GM18868 (cell line): ENCODE measurements at regions not wholly inside any gene's neighbourhood (a gene's known extent, or its start where the extent isn't known, plus 50 kb on each side); places are given as distances from the start of the nearest gene placed in this dataset.
A peak's percentile ranks its signal among the peaks of the same experiment; 100 is the strongest.
"Not testable (repeated sequence)": the region's sequence is repeated elsewhere in the genome, so short reads cannot be mapped to it uniquely, and the experiment has no call there.

Experiments used
- ATAC-seq: cut with Tn5 transposase; IDR thresholded peaks from one replicate; pipeline ENCODE4 v1.9.1; 2021; ENCODE audit warnings: mild to moderate bottlenecking, moderate library complexity; ENCODE audit not compliant: unreplicated experiment

DNA sequence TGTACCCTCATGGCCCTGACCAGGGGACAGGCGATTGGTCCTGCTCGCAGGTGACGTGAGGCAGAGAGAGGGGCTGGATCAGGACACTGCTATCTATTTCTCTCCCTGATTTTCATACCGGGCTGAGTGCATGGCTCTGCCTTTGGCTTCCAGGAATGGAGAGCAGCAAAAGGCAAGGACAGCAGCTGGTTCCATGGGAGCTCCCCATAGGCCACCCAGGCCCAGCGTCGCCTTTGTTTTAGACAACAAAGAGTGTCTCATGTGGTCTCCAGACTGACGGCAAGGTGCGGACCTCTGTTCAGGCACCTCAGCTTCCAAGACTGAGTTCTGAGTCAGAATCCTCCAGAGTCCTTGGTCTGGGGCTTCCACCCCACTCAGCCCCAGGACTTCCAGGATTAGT, 123.1 kb downstream of the VEGFA start:
- ATAC-seq, result no peak

GRCh38 chr6:43891072-43891870, 121.3 kb downstream of the VEGFA start:
- ATAC-seq, result no peak

DNA sequence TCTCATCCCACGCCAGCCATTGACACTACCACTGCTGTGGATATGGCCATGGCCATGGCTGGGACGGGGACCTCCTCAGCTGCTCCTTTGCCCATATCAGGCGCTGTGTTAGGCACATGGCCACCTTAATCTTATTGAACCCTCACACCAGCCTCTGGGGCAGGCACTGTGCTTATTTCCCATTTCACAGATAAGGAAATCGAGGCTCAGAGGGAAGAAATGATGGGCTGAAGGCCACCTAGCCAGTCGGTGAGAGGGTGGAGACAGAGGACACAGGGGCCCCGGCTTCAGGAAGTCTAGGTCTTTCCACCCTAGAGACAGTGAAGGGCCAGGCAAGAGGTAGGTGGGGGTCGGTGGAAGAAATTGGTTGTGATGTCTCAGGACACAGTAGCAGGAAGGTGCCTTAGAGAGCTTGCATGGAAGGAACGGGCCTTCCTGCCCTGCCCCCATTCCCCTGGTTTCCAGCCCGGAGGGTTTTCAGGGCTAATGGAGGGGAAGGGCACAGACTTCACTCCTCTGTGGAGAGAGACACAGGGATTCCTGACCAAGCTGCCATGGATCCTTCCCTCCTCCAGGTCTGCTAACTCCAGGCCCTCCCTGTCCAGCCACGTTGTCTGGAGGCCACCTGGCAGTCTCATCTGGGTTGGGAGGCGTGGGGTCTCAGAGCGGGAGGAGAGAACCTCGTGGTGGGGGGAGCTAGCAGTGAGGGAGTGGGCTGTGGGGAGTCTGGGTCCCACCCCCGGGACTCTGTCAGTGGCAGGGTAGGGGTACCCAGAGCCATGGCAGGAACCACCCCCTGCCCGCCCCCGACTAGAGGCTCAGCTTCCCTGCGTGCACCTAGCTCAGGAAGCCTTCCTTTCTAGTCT, 120.4 kb downstream of the VEGFA start:
- ATAC-seq, result no peak

DNA sequence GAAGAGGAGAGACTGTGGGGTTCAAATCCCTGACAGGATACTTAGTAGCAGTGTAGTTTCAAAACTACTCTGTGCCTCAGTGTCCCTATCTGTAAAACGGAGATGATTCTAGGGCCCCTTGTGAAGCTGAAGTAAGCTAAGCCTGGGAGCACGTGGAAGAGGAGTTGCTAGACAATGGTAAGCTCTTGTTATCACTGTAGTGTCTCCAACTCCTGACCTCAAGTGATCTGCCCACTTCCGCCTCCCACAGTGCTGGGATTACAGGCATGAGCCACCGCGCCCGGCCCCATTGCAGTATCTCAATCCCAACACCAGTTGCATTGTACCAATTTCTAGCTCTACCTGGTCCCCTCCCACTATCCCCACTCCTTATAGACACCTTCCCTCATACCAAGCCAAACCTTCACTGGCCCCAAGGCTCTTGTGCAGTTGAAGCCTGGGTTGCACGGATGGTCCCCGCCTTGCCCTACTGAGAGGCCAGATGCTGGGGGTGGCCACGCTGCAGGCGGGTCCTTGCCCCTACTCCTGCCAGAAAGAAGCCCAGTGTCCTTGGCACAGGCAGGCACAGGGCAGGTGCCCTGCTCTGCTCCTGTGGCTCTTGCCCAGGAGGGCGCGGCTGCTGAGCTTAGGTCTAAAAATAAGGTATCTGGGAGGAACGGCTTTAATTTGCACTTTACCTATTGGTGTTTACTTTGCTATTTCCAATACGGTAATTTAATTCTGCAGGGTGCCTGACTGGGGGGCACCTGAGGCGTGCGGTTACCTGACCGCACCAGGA, 118.1 kb downstream of the VEGFA start:
- ATAC-seq, result no peak

GRCh38 chr6:43887340-43887858, 117.4 kb downstream of the VEGFA start:
- no peak for ATAC-seq

DNA sequence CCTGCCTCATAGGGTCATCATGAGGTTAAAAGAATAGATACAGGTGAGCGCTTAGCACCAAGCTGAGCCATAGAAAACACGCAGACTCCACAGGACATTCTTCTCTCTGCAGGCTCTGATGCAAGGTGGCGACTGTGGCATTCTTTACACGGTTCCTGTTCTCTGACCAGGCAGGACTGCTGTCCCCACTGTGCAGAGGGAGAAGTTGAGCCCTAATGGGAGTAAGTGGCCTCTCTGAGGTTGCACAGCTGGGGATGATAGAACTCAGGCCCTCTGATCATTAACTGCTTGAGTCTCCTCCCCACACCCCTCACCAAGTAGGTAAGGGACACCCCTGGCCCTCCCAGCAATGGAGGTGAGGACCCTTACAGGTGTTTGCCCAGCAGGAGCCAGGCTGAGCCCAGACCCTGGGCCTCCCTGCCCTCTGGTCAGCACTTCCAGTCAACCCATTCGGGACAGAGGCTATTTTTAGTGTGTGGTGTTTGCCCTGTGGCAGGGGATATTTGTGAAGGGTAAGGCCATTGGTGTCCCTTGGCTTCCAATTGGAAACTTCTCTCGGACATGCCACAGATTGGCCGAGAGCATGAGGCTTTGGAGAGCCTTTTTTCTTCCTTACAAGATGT, 116.8 kb downstream of the VEGFA start:
- ATAC-seq, result no peak

GRCh38 chr6:43886067-43886461, 116.1 kb downstream of the VEGFA start:
- no peak for ATAC-seq

DNA sequence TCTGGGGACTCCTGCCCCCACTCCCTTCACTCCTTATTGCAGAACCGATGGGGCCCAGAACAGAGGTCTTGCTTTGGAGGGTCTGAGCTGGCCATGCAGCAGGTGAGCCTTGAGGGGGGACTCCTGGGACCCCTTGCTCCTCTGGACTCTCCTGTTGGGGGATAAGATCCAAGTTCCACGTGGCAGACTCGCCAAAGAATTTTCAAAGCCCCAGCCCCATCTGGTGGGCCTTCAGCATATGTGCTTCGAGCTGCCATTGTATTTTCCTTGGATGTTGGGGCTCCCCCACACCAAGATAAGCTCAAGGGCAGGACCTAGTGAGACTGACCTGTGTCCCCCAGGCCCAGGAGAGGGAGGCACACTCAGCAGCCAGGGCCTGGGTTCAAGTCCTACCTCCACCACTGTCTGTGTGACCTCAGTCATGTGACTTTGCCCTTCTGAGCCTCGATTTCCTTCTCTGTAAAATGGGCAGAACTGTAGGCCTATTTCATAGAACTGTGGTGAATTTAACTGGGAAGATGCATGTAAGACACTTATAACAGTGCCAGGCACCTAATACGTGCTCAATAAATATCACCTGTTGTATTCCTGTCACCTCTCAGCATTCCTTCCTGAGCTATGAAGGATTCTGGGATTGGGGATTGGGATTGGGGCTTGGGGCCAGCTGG, 115.5 kb downstream of the VEGFA start:
- no peak for ATAC-seq

- peak; percentile 18 for ATAC-seq
Measured at GRCh38 chr6:43884652-43885022, 114.6 kb downstream of the VEGFA start.

DNA sequence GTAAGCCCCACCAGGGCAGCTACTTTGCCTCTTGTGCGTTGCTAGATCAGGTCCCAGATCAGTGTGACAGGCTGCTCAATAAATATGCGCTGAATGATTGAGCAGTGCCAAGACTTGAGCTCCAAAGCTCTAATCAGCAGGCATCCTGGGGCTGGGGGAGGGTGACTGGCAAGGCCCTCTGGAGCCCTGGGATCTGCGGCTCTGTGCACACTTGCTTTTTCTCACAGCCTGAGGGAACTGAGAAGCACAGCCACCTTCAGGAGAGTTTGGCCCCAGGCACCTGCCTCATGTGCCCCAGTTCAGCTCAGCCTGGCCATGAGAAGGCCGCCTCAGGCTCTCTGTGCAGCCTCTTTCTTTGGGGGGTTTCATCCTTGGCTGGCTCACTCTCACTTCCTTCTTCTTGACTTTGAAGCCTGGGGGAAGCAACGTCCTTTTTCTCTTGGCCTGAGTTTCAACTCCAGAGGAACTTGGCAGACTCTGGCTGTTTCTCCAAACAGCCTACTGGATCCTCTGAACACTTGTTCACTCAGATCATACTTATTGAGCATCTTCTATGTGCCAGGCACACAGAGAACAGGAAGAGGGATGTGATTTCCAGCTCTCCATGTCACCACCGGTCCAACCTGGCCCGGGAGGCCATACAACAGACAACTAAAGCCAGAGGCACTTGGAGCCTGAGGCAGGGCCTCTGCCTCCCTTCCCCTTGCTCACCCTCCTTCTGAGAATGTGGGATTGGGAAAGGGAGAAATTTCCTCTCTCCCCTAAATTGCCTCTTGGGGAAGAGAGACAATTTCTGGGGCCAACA, 114.0 kb downstream of the VEGFA start:
- peak; percentile 71 for ATAC-seq

- not testable (repeated sequence) for ATAC-seq
Measured at GRCh38 chr6:43882690-43883448, 112.9 kb downstream of the VEGFA start.

DNA sequence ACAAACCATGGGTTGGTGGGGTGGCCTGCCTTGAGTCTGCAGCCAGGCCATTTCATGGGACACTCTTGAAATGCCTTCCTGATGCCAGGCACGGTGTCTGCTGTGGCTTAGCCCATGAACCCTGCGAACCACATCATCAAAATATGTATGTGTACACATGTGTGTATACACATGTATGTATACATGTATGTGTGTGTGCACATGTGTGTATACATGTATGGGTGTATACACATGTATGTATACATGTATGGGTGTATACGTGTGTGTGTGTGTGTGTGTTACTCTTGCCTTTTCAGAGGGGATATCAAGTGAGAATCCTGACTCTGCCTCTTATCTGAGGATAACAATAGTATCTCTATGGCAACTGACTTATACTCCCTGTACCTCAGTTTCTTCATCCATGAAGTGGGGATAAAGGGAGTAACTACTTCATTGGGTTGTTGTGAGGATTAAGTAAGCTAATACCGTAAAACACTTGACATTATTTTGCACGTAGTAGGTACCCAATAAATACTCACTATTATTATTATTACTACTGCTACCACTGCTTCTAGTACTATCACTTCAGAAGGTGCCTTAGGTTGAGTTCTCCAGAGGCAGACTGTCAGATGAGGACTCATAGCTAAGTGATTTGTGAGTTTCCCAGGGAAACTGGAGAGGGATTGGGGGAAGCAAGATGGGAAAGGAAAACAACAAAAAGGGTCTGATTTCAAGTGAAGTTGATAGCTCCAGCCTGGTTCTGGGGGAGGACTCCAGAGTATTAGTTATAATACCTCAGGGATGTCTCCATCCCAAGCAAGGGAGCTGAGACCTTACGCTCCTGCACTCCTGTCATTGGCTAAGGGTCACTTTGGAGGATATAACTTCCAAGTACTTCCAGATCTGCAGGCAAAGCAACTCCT, 110.5 kb downstream of the VEGFA start:
- ATAC-seq, result no peak

DNA sequence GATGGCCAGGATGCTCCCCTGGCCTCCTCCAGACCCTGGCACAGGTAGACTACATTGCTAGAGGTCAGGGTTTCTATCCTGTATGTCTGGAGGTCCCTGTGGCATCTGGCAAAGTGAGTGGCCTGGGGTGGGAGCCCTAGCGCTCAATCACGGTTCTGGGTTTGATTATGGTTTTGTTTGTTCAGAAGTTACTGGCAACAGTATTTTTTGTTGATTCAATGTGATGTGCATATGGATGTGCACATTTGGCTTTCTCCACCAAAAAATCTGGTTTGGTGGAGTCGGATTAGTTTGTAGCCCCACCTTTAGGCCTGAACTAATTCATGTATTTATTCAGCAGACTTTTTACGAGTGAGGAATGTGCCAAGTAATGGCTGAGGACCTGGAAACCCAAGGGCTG, 109.7 kb downstream of the VEGFA start:
- ATAC-seq, result no peak

DNA sequence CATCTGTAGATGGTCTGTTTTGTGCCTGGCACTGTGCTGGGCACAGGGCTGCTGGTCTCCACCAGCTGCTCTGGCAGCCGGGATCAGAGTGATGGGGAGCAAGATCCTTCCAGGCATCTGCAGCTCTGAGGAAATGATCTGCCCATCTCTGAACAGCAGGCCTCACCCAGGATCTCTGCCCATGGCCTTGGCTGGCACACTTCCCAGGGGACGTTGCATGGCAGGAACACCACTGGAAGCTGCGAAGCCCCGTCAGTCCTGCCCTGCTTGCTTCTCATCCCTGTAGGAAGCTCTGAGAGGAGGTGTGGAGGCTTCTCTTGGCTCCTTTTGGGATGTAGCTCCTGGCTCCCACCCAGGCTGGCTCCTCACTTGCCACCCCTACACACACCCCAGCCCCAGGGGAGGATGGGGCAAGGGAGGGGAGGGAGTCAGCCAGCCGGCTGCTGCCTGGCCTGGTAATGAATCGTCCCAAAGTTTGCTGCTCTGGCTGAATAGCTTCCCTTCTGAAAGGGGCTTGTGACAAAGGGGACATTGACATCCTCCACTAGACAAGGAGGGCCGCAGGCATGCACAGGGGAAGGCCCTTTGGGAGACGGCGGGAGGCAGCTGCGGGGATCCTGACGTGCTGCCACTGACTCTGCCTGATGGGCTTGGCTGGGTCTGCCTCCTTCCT, 108.9 kb downstream of the VEGFA start:
- no peak for ATAC-seq

DNA sequence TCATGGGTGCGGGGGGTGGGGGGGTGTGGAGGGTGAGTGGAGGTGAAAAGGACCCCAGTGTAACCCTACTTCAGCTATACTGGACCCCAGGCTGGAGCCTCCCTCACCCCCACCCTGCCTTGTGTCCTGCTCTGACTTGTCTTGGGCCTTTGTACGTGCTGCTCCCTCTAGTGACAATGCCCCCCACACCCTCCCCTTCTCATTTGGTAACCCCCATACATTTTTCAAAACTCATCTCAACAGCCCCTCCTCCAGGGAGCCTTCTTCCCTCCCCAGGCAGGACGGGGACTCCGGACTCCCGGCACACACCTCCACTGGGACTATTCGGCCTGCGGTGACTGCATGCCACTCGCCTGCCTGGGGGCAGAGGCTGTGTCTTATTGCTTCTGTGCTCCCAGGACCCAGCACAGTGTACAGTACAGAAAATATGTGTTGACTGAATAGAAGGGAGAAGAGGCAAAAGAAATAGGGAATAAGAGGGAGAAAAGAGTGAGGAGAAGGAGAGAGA, 108.2 kb downstream of the VEGFA start:
- no peak for ATAC-seq

DNA sequence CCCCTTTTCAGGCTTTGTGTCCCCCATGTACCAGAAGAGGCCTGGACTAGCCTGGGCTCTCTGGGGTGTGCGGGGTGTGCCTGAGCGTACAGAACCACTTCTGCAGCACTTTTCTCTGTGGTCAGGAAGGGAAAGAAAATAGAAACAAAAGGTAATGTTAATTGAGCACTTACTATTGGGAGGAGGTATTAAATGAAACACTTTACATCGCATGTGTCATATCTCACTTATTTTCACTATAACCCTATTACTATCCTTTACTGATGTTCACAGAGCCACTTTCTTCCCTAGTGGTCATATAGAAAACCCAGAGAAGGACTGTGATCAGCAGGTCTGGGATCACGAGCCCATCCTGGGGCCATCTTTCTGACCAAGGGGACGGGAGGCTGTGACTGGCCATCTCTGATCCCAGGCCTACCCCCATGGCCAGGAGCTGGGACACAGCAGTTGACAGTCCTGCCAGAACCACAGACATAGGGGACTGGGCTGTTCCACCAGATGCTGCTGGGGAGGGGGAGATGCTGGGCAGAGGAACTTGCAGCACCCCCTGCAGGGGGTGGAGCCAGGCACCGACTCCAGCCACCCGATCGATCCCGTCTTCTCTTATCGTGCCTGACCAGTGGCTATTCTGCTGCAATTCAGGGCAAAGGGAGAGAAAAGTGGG, 107.6 kb downstream of the VEGFA start:
- no peak for ATAC-seq
